Peyer's patch (tissue), 4 donors: ENCODE measurements at regions not wholly inside any gene's neighbourhood (a gene's known extent, or its start where the extent isn't known, plus 50 kb on each side); places are given as distances from the start of the nearest gene placed in this dataset.

Experiments used
- POLR2A ChIP-seq, 2 donors: fragments of 450-650 bp; IDR thresholded peaks; one replicate each; pipeline ENCODE4 v1.5.1; 2017; ENCODE audit warnings: antibody characterized with exemption in 2 of 2, mild to moderate bottlenecking in 2 of 2, moderate library complexity in 2 of 2
- TF ChIP-seq, protein P1 (sequence below), 6 experiments: fragments of 450-650 bp in 4 of 6; fragments of 200-600 bp in 2 of 6; sonication (generic) in 1 of 6; IDR thresholded peaks; one replicate each; pipeline ENCODE4 v1.5.1; 2017 to 2019; ENCODE audit warnings: antibody characterized with exemption in 6 of 6, mild to moderate bottlenecking in 3 of 6, moderate library complexity in 1 of 6

DNA sequence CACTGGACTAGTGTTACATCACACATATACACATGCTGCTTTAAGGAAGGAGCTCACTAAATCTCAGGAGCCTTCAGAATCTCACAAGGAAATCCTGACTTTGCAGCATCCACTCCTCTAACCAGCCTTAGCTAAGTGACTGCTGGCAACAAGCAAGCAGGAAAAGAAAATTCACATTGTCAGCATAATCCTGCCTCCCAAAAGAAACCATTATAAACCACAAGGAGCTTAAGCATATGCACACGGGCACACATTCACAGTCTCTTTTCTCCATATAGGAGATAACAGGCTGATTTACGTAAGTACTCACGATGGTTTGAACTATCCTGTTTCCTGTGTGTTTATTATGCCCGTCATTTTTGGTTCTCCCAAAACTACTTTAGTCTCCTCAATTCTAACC, 136.3 kb downstream of the TMEM144 start:
- TF ChIP-seq, protein P1, sequence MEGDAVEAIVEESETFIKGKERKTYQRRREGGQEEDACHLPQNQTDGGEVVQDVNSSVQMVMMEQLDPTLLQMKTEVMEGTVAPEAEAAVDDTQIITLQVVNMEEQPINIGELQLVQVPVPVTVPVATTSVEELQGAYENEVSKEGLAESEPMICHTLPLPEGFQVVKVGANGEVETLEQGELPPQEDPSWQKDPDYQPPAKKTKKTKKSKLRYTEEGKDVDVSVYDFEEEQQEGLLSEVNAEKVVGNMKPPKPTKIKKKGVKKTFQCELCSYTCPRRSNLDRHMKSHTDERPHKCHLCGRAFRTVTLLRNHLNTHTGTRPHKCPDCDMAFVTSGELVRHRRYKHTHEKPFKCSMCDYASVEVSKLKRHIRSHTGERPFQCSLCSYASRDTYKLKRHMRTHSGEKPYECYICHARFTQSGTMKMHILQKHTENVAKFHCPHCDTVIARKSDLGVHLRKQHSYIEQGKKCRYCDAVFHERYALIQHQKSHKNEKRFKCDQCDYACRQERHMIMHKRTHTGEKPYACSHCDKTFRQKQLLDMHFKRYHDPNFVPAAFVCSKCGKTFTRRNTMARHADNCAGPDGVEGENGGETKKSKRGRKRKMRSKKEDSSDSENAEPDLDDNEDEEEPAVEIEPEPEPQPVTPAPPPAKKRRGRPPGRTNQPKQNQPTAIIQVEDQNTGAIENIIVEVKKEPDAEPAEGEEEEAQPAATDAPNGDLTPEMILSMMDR (IDR thresholded peaks at IDR 0.05): no peak
- TF ChIP-seq POLR2A (IDR thresholded peaks at IDR 0.05): no peak
